Central memory CD8-positive, alpha-beta T cell (primary cell): ENCODE measurements at regions not wholly inside any gene's neighbourhood (a gene's known extent, or its start where the extent isn't known, plus 50 kb on each side); places are given as distances from the start of the nearest gene placed in this dataset.

Source experiments
- ATAC-seq: fragments of 150-1000 bp; cut with Tn5 transposase; replicated peaks from 2 replicates; pipeline ENCODE4 v1.10.0; 2022; ENCODE audit warnings: mild to moderate bottlenecking, moderate FRiP score, moderate number of reproducible peaks; ENCODE audit not compliant: poor library complexity, severe bottlenecking; ENCODE audit errors: extremely low read depth
- DNase-seq, 2 donors: peaks; one replicate each; pipeline ENCODE4 v3.0.0; 2021; ENCODE audit warnings: low spot score in 2 of 2
- H3K27ac Mint-ChIP-seq: one replicate; pipeline ENCODE4 v1.8.0; 2022; ENCODE audit warnings: low read depth, mild to moderate bottlenecking, moderate library complexity, mixed read lengths
- H3K27me3 Mint-ChIP-seq: one replicate; pipeline ENCODE4 v1.8.0; 2022; ENCODE audit warnings: mixed read lengths
- H3K36me3 Mint-ChIP-seq: one replicate; pipeline ENCODE4 v1.8.0; 2022; ENCODE audit warnings: mild to moderate bottlenecking, moderate library complexity, mixed read lengths; ENCODE audit not compliant: insufficient read depth
- H3K4me1 Mint-ChIP-seq: one replicate; pipeline ENCODE4 v1.8.0; 2022; ENCODE audit warnings: mixed read lengths
- H3K4me3 Mint-ChIP-seq: one replicate; pipeline ENCODE4 v1.8.0; 2022; ENCODE audit warnings: mild to moderate bottlenecking, moderate library complexity, mixed read lengths
- H3K9me3 Mint-ChIP-seq: one replicate; pipeline ENCODE4 v1.8.0; 2022; ENCODE audit warnings: mixed read lengths

- no peaks in the 10 kb centered on the region for H3K36me3 Mint-ChIP-seq
- no peaks in the 10 kb centered on the region for H3K9me3 Mint-ChIP-seq
- no peak for ATAC-seq
- H3K4me1 Mint-ChIP-seq: no peaks in the 10 kb centered on the region
- peaks cover 17% of the 10 kb centered on the region for H3K27me3 Mint-ChIP-seq
- DNase-seq: no peak
- no peak overlapping the region for H3K4me3 Mint-ChIP-seq
- H3K27ac Mint-ChIP-seq: no peak overlapping the region
Measured at GRCh38 chr14:32004300-32004699, 72.8 kb upstream of the ARHGAP5 start.

GRCh38 chr14:32005628-32006027 is 71.5 kb upstream of the ARHGAP5 start:
- Mint-ChIP-seq H3K4me3 (no peak overlapping the region), H3K27me3 (peaks cover 26% of the 10 kb centered on the region), H3K9me3 (no peaks in the 10 kb centered on the region), H3K36me3 (no peaks in the 10 kb centered on the region), H3K4me1 (no peaks in the 10 kb centered on the region), H3K27ac (no peak overlapping the region)
- ATAC-seq (no peak), DNase-seq (no peak)

- H3K36me3 Mint-ChIP-seq: no peaks in the 10 kb centered on the region
Measured at GRCh38 chr14:32006263-32007110, 70.6 kb upstream of the ARHGAP5 start.

GRCh38 chr14:32007755-32008362 is 69.2 kb upstream of the ARHGAP5 start:
- Mint-ChIP-seq H3K27me3 (peaks cover 39% of the 10 kb centered on the region), H3K27ac (no peak overlapping the region), H3K4me3 (no peak overlapping the region), H3K4me1 (no peaks in the 10 kb centered on the region), H3K9me3 (no peaks in the 10 kb centered on the region), H3K36me3 (no peaks in the 10 kb centered on the region)
- ATAC-seq (no peak), DNase-seq (no peak)

More at GRCh38 chr14:32006263-32007110, 70.6 kb upstream of the ARHGAP5 start:
- H3K4me1 Mint-ChIP-seq: no peaks in the 10 kb centered on the region
- no peaks in the 10 kb centered on the region for H3K9me3 Mint-ChIP-seq
- H3K27ac Mint-ChIP-seq: no peak overlapping the region
- ATAC-seq (no peak), DNase-seq (no peak)
- no peak overlapping the region for H3K4me3 Mint-ChIP-seq
- peaks cover 31% of the 10 kb centered on the region for H3K27me3 Mint-ChIP-seq

- no peaks in the 10 kb centered on the region for H3K9me3 Mint-ChIP-seq
- H3K4me1 Mint-ChIP-seq: no peaks in the 10 kb centered on the region
- no peak for ATAC-seq
Measured at GRCh38 chr14:32008602-32009193, 68.4 kb upstream of the ARHGAP5 start.

GRCh38 chr14:32009221-32009975 is 67.7 kb upstream of the ARHGAP5 start:
- H3K9me3 Mint-ChIP-seq: no peaks in the 10 kb centered on the region
- no peaks in the 10 kb centered on the region for H3K4me1 Mint-ChIP-seq
- no peak overlapping the region for H3K27ac Mint-ChIP-seq
- ATAC-seq: no peak
- peaks cover 43% of the 10 kb centered on the region for H3K27me3 Mint-ChIP-seq
- H3K36me3 Mint-ChIP-seq: no peaks in the 10 kb centered on the region
- no peak for DNase-seq
- H3K4me3 Mint-ChIP-seq: no peak overlapping the region

More at GRCh38 chr14:32008602-32009193, 68.4 kb upstream of the ARHGAP5 start:
- Mint-ChIP-seq H3K4me3 (no peak overlapping the region), H3K27me3 (peaks cover 43% of the 10 kb centered on the region), H3K36me3 (no peaks in the 10 kb centered on the region), H3K27ac (no peak overlapping the region)
- no peak for DNase-seq

GRCh38 chr14:32009976-32010581 is 67.0 kb upstream of the ARHGAP5 start:
- Mint-ChIP-seq H3K36me3 (no peaks in the 10 kb centered on the region), H3K9me3 (no peaks in the 10 kb centered on the region), H3K27ac (no peak overlapping the region), H3K27me3 (peaks cover 43% of the 10 kb centered on the region), H3K4me1 (no peaks in the 10 kb centered on the region), H3K4me3 (no peak overlapping the region)
- ATAC-seq: no peak
- DNase-seq: no peak

- Mint-ChIP-seq H3K27me3 (peaks cover 42% of the 10 kb centered on the region), H3K9me3 (no peaks in the 10 kb centered on the region), H3K36me3 (no peaks in the 10 kb centered on the region), H3K27ac (no peak overlapping the region), H3K4me3 (no peak overlapping the region), H3K4me1 (no peaks in the 10 kb centered on the region)
- no peak for DNase-seq
- no peak for ATAC-seq
Measured at GRCh38 chr14:32010604-32011125, 66.4 kb upstream of the ARHGAP5 start.

- Mint-ChIP-seq H3K4me3 (no peak overlapping the region), H3K4me1 (no peaks in the 10 kb centered on the region), H3K9me3 (no peaks in the 10 kb centered on the region), H3K27me3 (peaks cover 38% of the 10 kb centered on the region), H3K27ac (no peak overlapping the region), H3K36me3 (no peaks in the 10 kb centered on the region)
- no peak for ATAC-seq
- DNase-seq: no peak
Measured at GRCh38 chr14:32011225-32011624, 65.9 kb upstream of the ARHGAP5 start.

- Mint-ChIP-seq H3K27me3 (peaks cover 38% of the 10 kb centered on the region), H3K4me3 (no peak overlapping the region), H3K36me3 (no peaks in the 10 kb centered on the region), H3K9me3 (no peaks in the 10 kb centered on the region), H3K27ac (no peak overlapping the region), H3K4me1 (no peaks in the 10 kb centered on the region)
- ATAC-seq (no peak), DNase-seq (no peak)
Measured at GRCh38 chr14:32012062-32012461, 65.0 kb upstream of the ARHGAP5 start.

- Mint-ChIP-seq H3K27ac (no peak overlapping the region), H3K4me3 (no peak overlapping the region), H3K36me3 (no peaks in the 10 kb centered on the region), H3K4me1 (no peaks in the 10 kb centered on the region), H3K27me3 (peaks cover 40% of the 10 kb centered on the region), H3K9me3 (no peaks in the 10 kb centered on the region)
- no peak for DNase-seq
- no peak for ATAC-seq
Measured at GRCh38 chr14:32012571-32012970, 64.5 kb upstream of the ARHGAP5 start.

- Mint-ChIP-seq H3K4me1 (no peaks in the 10 kb centered on the region), H3K4me3 (no peak overlapping the region), H3K27me3 (peaks cover 40% of the 10 kb centered on the region), H3K36me3 (no peaks in the 10 kb centered on the region), H3K27ac (no peak overlapping the region), H3K9me3 (no peaks in the 10 kb centered on the region)
- DNase-seq (no peak), ATAC-seq (no peak)
Measured at GRCh38 chr14:32013083-32013482, 64.0 kb upstream of the ARHGAP5 start.
